COLO668 (cell line): ENCODE measurements at regions not wholly inside any gene's neighbourhood (a gene's known extent, or its start where the extent isn't known, plus 50 kb on each side); places are given as distances from the start of the nearest gene placed in this dataset.

Source experiments
- DNase-seq: peaks from one replicate; lab custom pipeline; 2025; ENCODE audit not compliant: unreplicated experiment; lab: John Stamatoyannopoulos, UW

- no peak for DNase-seq
These were observed 316.9 kb downstream of the HAPSTR1 start for GRCh38 chr16:9408297-9408878.

GRCh38 chr16:9409560-9410493, 318.4 kb downstream of the HAPSTR1 start:
- no peak for DNase-seq

- DNase-seq, result no peak
These were observed 320.0 kb downstream of the HAPSTR1 start for GRCh38 chr16:9411426-9411825.

- no peak for DNase-seq
These were observed 320.8 kb downstream of the HAPSTR1 start for GRCh38 chr16:9412031-9412914.

- DNase-seq, result no peak
These were observed 321.4 kb downstream of the HAPSTR1 start for GRCh38 chr16:9412915-9413264.

- DNase-seq, result peak; percentile 4
These were observed 324.1 kb downstream of the HAPSTR1 start for GRCh38 chr16:9415545-9415944.

- DNase-seq, result no peak
These were observed 326.5 kb downstream of the HAPSTR1 start for GRCh38 chr16:9417898-9418297.

- DNase-seq, result no peak
These were observed 327.7 kb downstream of the HAPSTR1 start for GRCh38 chr16:9419161-9419560.

GRCh38 chr16:9422762-9423513, 331.5 kb downstream of the HAPSTR1 start:
- DNase-seq, result no peak

- no peak for DNase-seq
These were observed 333.8 kb downstream of the HAPSTR1 start for GRCh38 chr16:9425236-9425635.

- DNase-seq, result no peak
These were observed 337.0 kb downstream of the HAPSTR1 start for GRCh38 chr16:9428355-9429005.

- DNase-seq, result no peak
These were observed 338.3 kb downstream of the HAPSTR1 start for GRCh38 chr16:9429646-9430330.

GRCh38 chr16:9434659-9435058, 343.2 kb downstream of the HAPSTR1 start:
- no peak for DNase-seq

- DNase-seq, result no peak
These were observed 344.7 kb downstream of the HAPSTR1 start for GRCh38 chr16:9436175-9436574.

GRCh38 chr16:9437115-9437514, 345.7 kb downstream of the HAPSTR1 start:
- no peak for DNase-seq

GRCh38 chr16:9438991-9439390, 347.5 kb downstream of the HAPSTR1 start:
- no peak for DNase-seq

- DNase-seq, result no peak
These were observed 349.6 kb downstream of the HAPSTR1 start for GRCh38 chr16:9441012-9441411.

- DNase-seq, result no peak
These were observed 352.4 kb downstream of the HAPSTR1 start for GRCh38 chr16:9443864-9444263.

GRCh38 chr16:9446471-9447194, 355.2 kb downstream of the HAPSTR1 start:
- DNase-seq, result no peak
